Activated T-cell treated with anti-CD3 and anti-CD28 coated beads for 4 hours (primary cell): ENCODE measurements at regions not wholly inside any gene's neighbourhood (a gene's known extent, or its start where the extent isn't known, plus 50 kb on each side); places are given as distances from the start of the nearest gene placed in this dataset.
"Not testable (repeated sequence)": the region's sequence is repeated elsewhere in the genome, so short reads cannot be mapped to it uniquely, and the experiment has no call there.

Experiments
- DNase-seq: peaks from one replicate; pipeline ENCODE4 v3.0.0-alpha.2; 2020

GRCh38 chr7:65749518-65749917 is 123.4 kb upstream of the VKORC1L1 start:
- no peak for DNase-seq

- DNase-seq = peak; percentile 80
These were observed 122.1 kb upstream of the VKORC1L1 start for GRCh38 chr7:65750511-65751344.

- DNase-seq = not testable (repeated sequence)
These were observed 118.8 kb upstream of the VKORC1L1 start for GRCh38 chr7:65754070-65754469.

- DNase-seq = not testable (repeated sequence)
These were observed 113.9 kb upstream of the VKORC1L1 start for GRCh38 chr7:65758991-65759390.

GRCh38 chr7:65762712-65763111 is 110.2 kb upstream of the VKORC1L1 start:
- not testable (repeated sequence) for DNase-seq

- not testable (repeated sequence) for DNase-seq
These were observed 109.8 kb upstream of the VKORC1L1 start for GRCh38 chr7:65763114-65763513.

GRCh38 chr7:65770473-65771225 is 102.2 kb upstream of the VKORC1L1 start:
- peak; percentile 95 for DNase-seq

GRCh38 chr7:65771226-65771569 is 101.7 kb upstream of the VKORC1L1 start:
- DNase-seq = not testable (repeated sequence)

GRCh38 chr7:65776677-65777076 is 96.2 kb upstream of the VKORC1L1 start:
- not testable (repeated sequence) for DNase-seq

GRCh38 chr7:65789943-65790342 is 82.9 kb upstream of the VKORC1L1 start:
- DNase-seq = not testable (repeated sequence)

GRCh38 chr7:65791788-65792187 is 81.1 kb upstream of the VKORC1L1 start:
- DNase-seq = not testable (repeated sequence)

- DNase-seq = not testable (repeated sequence)
These were observed 80.1 kb upstream of the VKORC1L1 start for GRCh38 chr7:65792726-65793125.

GRCh38 chr7:65794671-65795391 is 78.0 kb upstream of the VKORC1L1 start:
- DNase-seq = not testable (repeated sequence)

- not testable (repeated sequence) for DNase-seq
These were observed 77.5 kb upstream of the VKORC1L1 start for GRCh38 chr7:65795392-65795716.

- no peak for DNase-seq
These were observed 76.7 kb upstream of the VKORC1L1 start for GRCh38 chr7:65796205-65796604.

GRCh38 chr7:65797086-65797485 is 75.8 kb upstream of the VKORC1L1 start:
- not testable (repeated sequence) for DNase-seq

GRCh38 chr7:65797566-65797965 is 75.3 kb upstream of the VKORC1L1 start:
- DNase-seq = not testable (repeated sequence)

GRCh38 chr7:65798111-65799075 is 74.5 kb upstream of the VKORC1L1 start:
- DNase-seq = no peak

- not testable (repeated sequence) for DNase-seq
These were observed 72.7 kb upstream of the VKORC1L1 start for GRCh38 chr7:65800191-65800590.

GRCh38 chr7:65800890-65801341 is 72.0 kb upstream of the VKORC1L1 start:
- no peak for DNase-seq

- DNase-seq = no peak
These were observed 68.0 kb upstream of the VKORC1L1 start for GRCh38 chr7:65804887-65805286.

GRCh38 chr7:65807067-65807466 is 65.8 kb upstream of the VKORC1L1 start:
- DNase-seq = not testable (repeated sequence)
